ENCODE measurements at regions not wholly inside any gene's neighbourhood (a gene's known extent, or its start where the extent isn't known, plus 50 kb on each side); places are given as distances from the start of the nearest gene placed in this dataset.

DNA sequence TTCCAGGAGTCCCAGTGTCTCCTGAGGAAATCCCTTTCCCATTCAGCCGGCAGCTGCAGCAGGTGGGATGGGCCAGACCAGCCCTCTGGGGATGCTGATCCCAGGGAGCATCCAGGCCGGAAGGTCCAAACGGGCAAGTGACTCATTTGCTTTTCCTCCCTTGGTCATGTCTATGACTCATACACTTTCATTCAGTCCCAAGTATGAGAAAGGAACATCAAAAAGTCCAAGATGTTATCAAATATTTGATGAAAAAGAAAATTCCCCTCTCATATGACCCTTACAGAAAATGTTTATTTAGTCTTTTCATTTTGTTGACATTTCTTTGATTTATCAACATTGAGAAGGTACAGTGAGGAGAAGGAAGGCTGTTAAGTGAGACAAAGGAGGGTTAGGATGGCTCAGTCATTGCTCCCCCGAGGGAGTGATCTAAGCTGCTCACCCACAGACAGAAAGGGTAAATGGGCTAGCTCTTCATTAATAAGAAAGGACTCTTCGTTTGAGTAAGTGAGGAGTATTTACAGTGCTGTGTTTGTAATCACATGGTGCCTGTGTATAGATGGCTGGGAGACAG, 117.6 kb upstream of the ANKRD55 start:
- Mint-ChIP-seq H3K36me3 (no peaks in the 10 kb centered on the region), H3K27me3 (peaks cover 14% of the 10 kb centered on the region), H3K4me1 (no peaks in the 10 kb centered on the region), H3K9me3 (ENCODE audit: low read depth) (peaks cover 3% of the 10 kb centered on the region), H3K27ac (no peak overlapping the region), H3K4me3 (no peak overlapping the region)
- DNase-seq (no peak), ATAC-seq (no peak)
- CTCF ChIA-PET: interaction anchor here (1.0 kb wide), 1 partner anchor 26 kb away, joined by 3 read pairs; no protein-coding TSS in a partner anchor

DNA sequence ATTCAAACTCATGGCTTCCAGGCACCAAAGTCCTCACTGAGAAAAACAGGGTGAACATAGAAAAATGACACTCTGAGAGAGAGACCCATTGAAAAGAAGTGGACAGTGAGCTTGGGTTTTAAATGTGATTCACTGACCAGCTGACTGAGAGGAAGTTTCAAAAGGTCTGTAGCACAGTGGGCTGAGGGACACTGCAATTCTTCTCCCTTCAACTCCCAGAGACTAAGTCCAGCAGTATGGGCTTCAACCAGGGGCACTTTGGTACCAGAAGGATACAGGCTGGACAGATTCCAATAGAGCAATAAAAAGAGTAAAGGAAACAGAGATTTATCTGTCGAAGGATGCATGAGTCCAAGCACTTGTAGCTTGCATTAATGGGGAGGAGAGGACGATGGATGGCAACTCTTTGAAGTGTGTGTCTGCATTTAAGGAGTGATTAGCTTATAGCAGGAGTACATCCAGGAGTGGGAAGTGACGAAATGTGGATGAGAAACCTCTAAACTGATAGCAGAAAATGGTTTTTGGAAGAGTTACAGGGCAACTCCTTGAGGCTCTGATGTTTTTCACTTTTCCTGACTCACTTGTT, 117.0 kb upstream of the ANKRD55 start:
- Mint-ChIP-seq H3K36me3 (no peaks in the 10 kb centered on the region), H3K4me1 (no peaks in the 10 kb centered on the region), H3K9me3 (ENCODE audit: low read depth) (peaks cover 3% of the 10 kb centered on the region), H3K4me3 (no peak overlapping the region), H3K27ac (no peak overlapping the region), H3K27me3 (peaks cover 14% of the 10 kb centered on the region)
- DNase-seq: no peak
- ATAC-seq: no peak
- CTCF ChIA-PET: interaction anchor here (1.0 kb wide), 1 partner anchor 25 kb away, joined by 3 read pairs; no protein-coding TSS in a partner anchor

DNA sequence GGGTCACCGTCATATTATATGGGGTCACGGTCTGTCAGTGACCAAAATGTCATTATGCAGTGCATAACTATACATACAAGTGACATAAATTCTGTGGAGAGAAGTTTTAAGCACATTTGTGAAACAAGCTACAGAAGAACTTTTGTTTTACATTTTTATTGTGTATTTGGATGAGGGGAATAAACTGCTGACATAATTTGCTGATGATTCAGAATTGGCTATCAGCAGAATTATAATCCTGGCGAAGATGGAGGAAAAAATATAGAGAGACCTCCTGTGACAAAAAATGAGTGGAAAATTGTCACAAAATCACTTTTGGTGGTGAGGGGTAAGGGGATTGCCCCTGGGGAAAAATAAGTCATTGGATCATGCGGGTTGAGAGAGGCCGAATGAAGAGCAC, 116.3 kb upstream of the ANKRD55 start:
- no peak for ATAC-seq
- Mint-ChIP-seq H3K4me1 (no peaks in the 10 kb centered on the region), H3K27ac (no peak overlapping the region), H3K27me3 (peaks cover 14% of the 10 kb centered on the region), H3K4me3 (no peak overlapping the region), H3K9me3 (ENCODE audit: low read depth) (peaks cover 3% of the 10 kb centered on the region), H3K36me3 (no peaks in the 10 kb centered on the region)
- CTCF ChIA-PET: no interaction called here
- DNase-seq: no peak

GRCh38 chr5:56346741-56347535, 113.8 kb upstream of the ANKRD55 start:
- Mint-ChIP-seq H3K36me3 (no peaks in the 10 kb centered on the region), H3K27me3 (peaks cover 13% of the 10 kb centered on the region), H3K4me3 (no peak overlapping the region), H3K9me3 (ENCODE audit: low read depth) (peaks cover 5% of the 10 kb centered on the region), H3K27ac (no peak overlapping the region), H3K4me1 (no peaks in the 10 kb centered on the region)
- no peak for DNase-seq
- CTCF ChIA-PET: no interaction called here
- no peak for ATAC-seq

GRCh38 chr5:56346044-56346710, 113.0 kb upstream of the ANKRD55 start:
- no peaks in the 10 kb centered on the region for H3K4me1 Mint-ChIP-seq
- ATAC-seq (no peak), DNase-seq (no peak)
- no peak overlapping the region for H3K27ac Mint-ChIP-seq
- H3K9me3 Mint-ChIP-seq (ENCODE audit: low read depth): peaks cover 5% of the 10 kb centered on the region
- no peak overlapping the region for H3K4me3 Mint-ChIP-seq
- peaks cover 2% of the 10 kb centered on the region for H3K36me3 Mint-ChIP-seq
- H3K27me3 Mint-ChIP-seq: peaks cover 11% of the 10 kb centered on the region
- CTCF ChIA-PET: no interaction called here

GRCh38 chr5:56345352-56345751, 112.2 kb upstream of the ANKRD55 start:
- ATAC-seq: no peak
- Mint-ChIP-seq H3K36me3 (peaks cover 3% of the 10 kb centered on the region), H3K27ac (no peak overlapping the region), H3K27me3 (peaks cover 6% of the 10 kb centered on the region), H3K9me3 (ENCODE audit: low read depth) (peaks cover 5% of the 10 kb centered on the region), H3K4me3 (no peak overlapping the region), H3K4me1 (no peaks in the 10 kb centered on the region)
- DNase-seq: no peak
- CTCF ChIA-PET: no interaction called here

DNA sequence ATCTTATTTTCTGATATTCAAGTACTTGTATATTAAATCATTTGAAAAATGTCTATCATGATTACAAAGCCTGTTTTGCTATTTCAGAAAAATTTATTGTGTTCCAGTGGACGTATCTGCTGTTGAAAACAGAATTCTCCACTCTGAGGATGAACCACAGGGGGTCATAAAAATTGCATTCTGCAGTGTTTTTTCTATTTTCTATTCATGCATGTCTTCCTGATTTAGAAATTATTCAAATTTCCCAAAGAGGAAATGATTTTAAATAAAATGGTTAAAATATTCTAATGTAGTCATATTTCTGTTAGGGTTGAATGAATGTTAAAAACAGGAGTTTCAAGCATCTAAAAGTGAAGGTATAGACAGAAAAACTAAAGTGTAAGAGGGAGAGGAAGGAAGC, 111.5 kb upstream of the ANKRD55 start:
- CTCF ChIA-PET: no interaction called here
- Mint-ChIP-seq H3K27me3 (peaks cover 2% of the 10 kb centered on the region), H3K9me3 (ENCODE audit: low read depth) (peaks cover 5% of the 10 kb centered on the region), H3K27ac (no peak overlapping the region), H3K4me1 (no peaks in the 10 kb centered on the region), H3K4me3 (no peak overlapping the region), H3K36me3 (peaks cover 3% of the 10 kb centered on the region)
- DNase-seq (no peak), ATAC-seq (no peak)

DNA sequence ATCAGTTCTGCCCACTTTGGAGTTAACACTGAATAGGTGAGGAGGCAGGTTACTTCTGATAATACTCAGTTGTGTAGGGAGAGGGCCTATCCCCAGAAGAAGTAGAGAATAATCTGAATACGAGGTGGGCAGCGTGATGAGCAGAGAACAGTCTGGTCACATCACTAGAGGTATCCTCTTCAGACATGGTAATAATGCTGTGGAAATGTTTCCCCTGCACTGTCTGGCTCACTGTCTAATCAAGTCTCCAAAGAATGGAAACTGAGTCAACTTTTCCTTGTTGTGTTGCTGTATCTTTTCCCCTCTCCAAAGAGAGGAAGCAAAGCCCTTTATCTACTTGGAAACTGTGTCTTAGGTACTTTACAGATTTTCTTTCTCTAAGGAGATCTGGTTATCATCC, 110.9 kb upstream of the ANKRD55 start:
- Mint-ChIP-seq H3K27ac (no peak overlapping the region), H3K27me3 (peaks cover under 1% of the 10 kb centered on the region), H3K4me1 (no peaks in the 10 kb centered on the region), H3K4me3 (no peak overlapping the region), H3K36me3 (peaks cover 6% of the 10 kb centered on the region), H3K9me3 (ENCODE audit: low read depth) (peaks cover 6% of the 10 kb centered on the region)
- CTCF ChIA-PET: no interaction called here
- ATAC-seq: no peak
- DNase-seq: no peak

- Mint-ChIP-seq H3K9me3 (ENCODE audit: low read depth) (peaks cover 10% of the 10 kb centered on the region), H3K4me1 (no peaks in the 10 kb centered on the region), H3K36me3 (peaks cover 6% of the 10 kb centered on the region), H3K27ac (no peak overlapping the region), H3K27me3 (peaks cover 3% of the 10 kb centered on the region), H3K4me3 (no peak overlapping the region)
- ATAC-seq (no peak), DNase-seq (no peak)
- CTCF ChIA-PET: no interaction called here
These were observed 109.5 kb upstream of the ANKRD55 start for GRCh38 chr5:56342616-56343015.

DNA sequence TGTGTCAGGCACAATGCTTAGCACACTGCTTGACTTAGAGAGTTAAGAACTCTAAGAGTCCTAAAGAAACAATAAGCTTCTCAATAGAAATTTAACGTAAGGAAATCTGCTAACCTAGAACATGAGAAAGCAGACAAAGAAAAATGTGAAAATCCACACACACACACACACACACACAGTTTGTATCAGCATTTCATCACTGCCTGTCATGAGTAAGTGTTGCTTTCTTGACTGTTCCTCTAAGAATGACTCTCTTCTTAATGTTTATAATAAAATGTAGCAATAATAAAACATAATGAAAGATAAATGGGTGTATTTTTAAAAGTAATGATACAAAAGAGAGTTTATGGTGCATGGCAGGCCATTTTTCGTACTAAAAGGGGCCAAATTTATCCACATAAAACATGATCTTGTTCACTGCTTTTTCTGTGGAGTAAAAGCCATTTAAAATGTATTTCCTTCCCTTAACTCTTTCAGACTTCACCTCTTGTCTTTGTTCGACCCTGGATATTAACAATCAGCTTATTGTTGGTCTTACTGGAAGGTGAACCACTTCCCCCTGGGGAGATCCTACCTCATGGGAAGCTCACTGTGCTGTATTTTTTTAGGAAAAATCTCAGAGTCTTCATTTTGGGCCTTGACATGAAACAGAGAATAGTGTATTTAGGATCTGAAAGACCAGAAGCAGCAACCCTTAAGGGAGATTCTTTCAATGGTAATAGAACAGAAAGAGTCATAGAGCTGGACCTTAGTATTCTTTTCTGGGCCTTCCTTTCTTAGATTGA, 107.3 kb upstream of the ANKRD55 start:
- peaks cover 3% of the 10 kb centered on the region for H3K27me3 Mint-ChIP-seq
- CTCF ChIA-PET: interaction anchor here (0.8 to 0.9 kb wide), 2 partner anchors 11 to 14 kb away, joined by 3 read pairs; no protein-coding TSS in a partner anchor
- ATAC-seq (no peak), DNase-seq (no peak)
- H3K4me1 Mint-ChIP-seq: no peaks in the 10 kb centered on the region
- peaks cover 14% of the 10 kb centered on the region for H3K9me3 Mint-ChIP-seq (ENCODE audit: low read depth)
- H3K4me3 Mint-ChIP-seq: no peak overlapping the region
- H3K27ac Mint-ChIP-seq: no peak overlapping the region
- peaks cover 10% of the 10 kb centered on the region for H3K36me3 Mint-ChIP-seq

DNA sequence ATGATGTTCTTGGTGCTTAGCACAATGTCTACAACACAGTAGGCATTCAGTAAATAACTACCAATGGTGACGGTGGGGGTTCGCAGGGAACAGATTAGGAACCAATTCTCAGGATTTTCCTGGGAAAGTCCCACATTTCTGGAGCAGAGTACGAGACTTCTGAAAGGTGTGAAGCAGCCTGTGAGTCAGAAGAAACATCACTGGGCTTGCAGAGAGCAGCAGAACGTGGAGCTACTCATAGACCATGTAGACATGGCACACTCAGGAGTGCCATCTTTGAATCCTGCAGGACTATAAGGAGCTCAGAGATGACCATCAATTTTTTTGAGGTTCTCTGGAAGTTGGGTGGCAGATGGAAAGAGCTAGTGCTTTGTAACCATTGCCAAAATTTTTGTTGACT, 106.6 kb upstream of the ANKRD55 start:
- no peak overlapping the region for H3K4me3 Mint-ChIP-seq
- peaks cover 3% of the 10 kb centered on the region for H3K27me3 Mint-ChIP-seq
- peaks cover 17% of the 10 kb centered on the region for H3K9me3 Mint-ChIP-seq (ENCODE audit: low read depth)
- peaks cover 16% of the 10 kb centered on the region for H3K36me3 Mint-ChIP-seq
- CTCF ChIA-PET: no interaction called here
- ATAC-seq: no peak
- H3K4me1 Mint-ChIP-seq: no peaks in the 10 kb centered on the region
- no peak overlapping the region for H3K27ac Mint-ChIP-seq
- DNase-seq: no peak

DNA sequence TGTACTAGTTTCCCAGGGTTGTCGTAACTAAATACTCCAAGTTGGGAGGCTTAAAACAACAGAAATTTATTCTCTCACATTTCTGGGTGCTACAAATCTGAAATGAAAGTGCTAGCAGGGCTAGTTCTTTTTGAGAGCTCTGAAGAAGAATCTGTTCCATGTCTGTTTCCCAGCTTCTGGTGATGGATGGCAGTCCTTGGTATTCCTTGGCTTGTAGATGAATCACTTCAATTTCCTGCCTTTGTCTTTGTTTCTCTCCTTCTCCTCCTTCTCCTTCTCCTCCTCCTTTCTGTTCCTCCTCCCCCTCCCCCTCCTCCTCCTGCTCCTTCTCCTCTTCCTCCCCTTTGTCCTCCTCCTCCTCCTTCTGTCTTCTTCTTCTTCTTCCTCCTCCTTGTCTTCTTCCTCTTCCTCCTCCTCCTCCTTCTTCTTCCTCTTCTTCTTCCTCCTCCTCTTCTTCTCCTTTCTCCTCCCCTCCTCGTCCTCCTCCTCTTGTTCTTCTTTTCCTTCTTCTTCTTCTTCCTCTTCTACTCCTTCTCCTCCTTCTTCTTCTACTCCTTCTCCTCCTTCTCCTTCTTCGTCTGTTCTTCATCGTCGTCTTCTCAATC, 104.7 kb upstream of the ANKRD55 start:
- peaks cover 20% of the 10 kb centered on the region for H3K9me3 Mint-ChIP-seq (ENCODE audit: low read depth)
- no peak overlapping the region for H3K4me3 Mint-ChIP-seq
- no peaks in the 10 kb centered on the region for H3K4me1 Mint-ChIP-seq
- no peak for DNase-seq
- peaks cover 24% of the 10 kb centered on the region for H3K36me3 Mint-ChIP-seq
- CTCF ChIA-PET: interaction anchor here (1.7 kb wide), 1 partner anchor 9 kb away, joined by 5 read pairs; no protein-coding TSS in a partner anchor
- peaks cover 3% of the 10 kb centered on the region for H3K27me3 Mint-ChIP-seq
- no peak overlapping the region for H3K27ac Mint-ChIP-seq
- no peak for ATAC-seq

DNA sequence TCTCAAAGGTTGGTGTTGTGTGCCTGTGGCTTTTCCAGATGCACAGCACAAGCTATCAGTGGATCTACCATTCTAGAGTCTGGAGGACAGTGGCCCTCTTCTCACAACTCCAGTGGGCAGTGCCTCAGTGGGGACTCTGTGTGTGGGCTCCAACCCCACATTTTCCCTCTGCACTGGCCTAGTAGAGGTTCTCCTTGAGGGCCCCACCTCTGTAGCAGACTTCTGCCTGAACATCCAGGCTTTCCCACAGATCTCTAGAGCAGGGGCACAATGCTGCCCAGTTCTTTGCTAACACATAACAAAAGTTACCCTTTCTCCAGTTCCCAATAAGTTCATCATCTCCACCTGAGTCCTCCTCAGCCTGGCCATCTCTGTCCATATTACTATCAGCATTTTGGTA, 102.1 kb upstream of the ANKRD55 start:
- Mint-ChIP-seq H3K9me3 (ENCODE audit: low read depth) (peaks cover 21% of the 10 kb centered on the region), H3K36me3 (peaks cover 27% of the 10 kb centered on the region), H3K27me3 (peaks cover 3% of the 10 kb centered on the region), H3K27ac (no peak overlapping the region), H3K4me3 (no peak overlapping the region), H3K4me1 (peaks cover 11% of the 10 kb centered on the region)
- DNase-seq: no peak
- CTCF ChIA-PET: no interaction called here
- ATAC-seq: no peak
